ENCODE measurements at regions not wholly inside any gene's neighbourhood (a gene's known extent, or its start where the extent isn't known, plus 50 kb on each side); places are given as distances from the start of the nearest gene placed in this dataset.

DNA sequence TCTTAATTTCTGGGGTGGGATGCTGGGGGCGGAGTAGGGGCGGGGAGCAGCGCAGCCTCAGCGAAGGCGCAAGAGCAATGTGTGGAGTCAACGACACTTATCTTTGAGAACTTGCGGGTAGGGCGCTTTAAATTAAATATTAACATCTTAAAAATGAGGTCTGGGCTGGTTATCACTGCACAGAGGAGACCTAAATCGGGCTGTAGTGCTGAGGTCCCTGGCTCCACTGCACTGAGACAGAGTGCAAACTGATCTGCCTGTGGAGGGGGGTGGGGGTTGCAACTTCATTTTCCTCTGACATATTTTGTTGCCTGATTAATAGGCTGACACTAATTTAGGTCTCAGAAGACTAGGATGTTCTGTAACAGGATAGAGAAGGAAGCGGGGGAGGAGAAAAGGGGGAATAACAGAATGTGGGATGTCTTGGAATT is 253.0 kb upstream of the FANCL start:
- TF ChIP-seq, protein P1, sequence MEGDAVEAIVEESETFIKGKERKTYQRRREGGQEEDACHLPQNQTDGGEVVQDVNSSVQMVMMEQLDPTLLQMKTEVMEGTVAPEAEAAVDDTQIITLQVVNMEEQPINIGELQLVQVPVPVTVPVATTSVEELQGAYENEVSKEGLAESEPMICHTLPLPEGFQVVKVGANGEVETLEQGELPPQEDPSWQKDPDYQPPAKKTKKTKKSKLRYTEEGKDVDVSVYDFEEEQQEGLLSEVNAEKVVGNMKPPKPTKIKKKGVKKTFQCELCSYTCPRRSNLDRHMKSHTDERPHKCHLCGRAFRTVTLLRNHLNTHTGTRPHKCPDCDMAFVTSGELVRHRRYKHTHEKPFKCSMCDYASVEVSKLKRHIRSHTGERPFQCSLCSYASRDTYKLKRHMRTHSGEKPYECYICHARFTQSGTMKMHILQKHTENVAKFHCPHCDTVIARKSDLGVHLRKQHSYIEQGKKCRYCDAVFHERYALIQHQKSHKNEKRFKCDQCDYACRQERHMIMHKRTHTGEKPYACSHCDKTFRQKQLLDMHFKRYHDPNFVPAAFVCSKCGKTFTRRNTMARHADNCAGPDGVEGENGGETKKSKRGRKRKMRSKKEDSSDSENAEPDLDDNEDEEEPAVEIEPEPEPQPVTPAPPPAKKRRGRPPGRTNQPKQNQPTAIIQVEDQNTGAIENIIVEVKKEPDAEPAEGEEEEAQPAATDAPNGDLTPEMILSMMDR (IDR thresholded peaks at IDR 0.05; ENCODE audit: low read depth, low read length), result no peak
- no peak overlapping the region for H3K4me3 ChIP-seq (ENCODE audit: low read depth, low read length)

DNA sequence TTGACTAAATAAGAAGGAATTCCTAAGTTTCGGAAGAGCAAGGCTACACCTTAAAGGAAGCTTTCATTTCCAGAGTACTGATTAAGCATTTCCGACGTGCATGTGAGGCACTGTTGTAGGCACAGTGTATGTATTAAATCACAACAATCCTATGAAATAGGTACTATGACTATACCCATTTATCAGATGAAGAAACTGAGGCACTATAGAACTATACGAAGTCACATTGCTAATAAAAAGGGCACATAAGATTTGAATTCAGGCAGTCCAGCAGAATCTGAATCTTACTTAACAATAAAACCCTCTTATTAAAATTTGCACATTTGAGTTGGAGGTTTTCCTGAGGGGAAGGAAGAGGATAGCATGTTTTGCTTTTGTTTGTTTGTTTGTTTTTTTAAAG is 243.5 kb upstream of the FANCL start:
- TF ChIP-seq, protein P1 (IDR thresholded peaks at IDR 0.05; ENCODE audit: low read depth, low read length), result no peak
- no peak overlapping the region for H3K4me3 ChIP-seq (ENCODE audit: low read depth, low read length)

DNA sequence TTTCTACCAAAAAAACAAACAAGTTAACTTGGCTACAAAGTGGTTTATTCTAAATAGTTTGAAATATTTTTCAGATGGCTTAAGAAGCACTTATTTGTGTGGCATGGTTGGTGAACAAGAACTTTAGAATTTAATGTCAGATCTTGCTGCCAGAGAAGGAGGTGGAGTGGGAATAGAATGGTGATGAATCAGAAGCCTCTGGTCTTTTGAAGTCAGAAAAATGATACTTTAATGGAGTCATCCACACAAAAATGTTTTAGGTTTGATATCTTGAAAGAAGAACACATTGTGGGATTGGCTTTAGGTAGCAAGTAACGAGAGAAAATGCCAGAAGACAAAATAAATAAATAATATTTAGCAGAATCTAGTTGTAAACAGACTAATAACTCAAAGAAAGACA is 243.1 kb upstream of the FANCL start:
- TF ChIP-seq, protein P1 (IDR thresholded peaks at IDR 0.05; ENCODE audit: low read depth, low read length), result no peak
- no peak overlapping the region for H3K4me3 ChIP-seq (ENCODE audit: low read depth, low read length)

DNA sequence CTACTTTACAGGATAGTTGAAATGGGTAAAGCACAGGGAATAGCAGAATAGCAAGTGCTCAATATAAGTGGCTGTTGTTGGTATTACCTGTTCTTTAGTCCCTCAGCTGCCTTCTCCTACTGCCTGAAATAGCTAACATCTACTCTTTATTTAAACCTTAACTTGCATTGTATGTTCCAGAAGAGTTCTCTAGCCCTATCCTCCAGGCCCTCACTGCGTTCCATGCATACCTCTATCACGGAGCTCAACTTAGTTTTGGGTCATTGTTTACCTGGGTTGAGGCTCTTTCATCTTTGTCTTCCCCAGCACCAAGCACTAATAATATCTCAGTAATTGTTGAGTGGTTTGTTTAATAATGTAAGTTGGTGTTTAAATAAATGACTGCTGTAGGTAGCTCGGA is 242.2 kb upstream of the FANCL start:
- TF ChIP-seq, protein P1 (IDR thresholded peaks at IDR 0.05; ENCODE audit: low read depth, low read length), result no peak
- H3K4me3 ChIP-seq (ENCODE audit: low read depth, low read length), result no peak overlapping the region

DNA sequence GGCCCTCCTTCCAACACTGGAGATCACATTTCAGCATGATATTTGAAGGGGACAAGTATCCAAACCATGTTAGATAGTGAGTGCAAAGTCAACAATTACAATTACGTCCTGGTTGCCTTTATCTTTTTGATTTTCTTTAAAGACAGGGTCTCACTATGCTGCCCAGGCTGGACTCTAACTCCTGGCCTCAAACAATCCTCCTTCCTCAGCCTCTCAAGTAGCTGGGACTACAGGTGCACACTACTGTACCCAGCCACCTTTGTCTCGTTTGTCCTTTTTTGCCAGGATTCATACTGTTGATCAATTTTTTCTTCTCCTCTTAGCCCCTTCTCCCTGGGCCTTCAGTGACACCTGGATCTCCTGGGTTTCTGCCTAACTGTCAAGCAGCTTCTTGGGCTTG is 240.5 kb upstream of the FANCL start:
- TF ChIP-seq, protein P1 (IDR thresholded peaks at IDR 0.05; ENCODE audit: low read depth, low read length), result no peak
- H3K4me3 ChIP-seq (ENCODE audit: low read depth, low read length), result no peak overlapping the region

DNA sequence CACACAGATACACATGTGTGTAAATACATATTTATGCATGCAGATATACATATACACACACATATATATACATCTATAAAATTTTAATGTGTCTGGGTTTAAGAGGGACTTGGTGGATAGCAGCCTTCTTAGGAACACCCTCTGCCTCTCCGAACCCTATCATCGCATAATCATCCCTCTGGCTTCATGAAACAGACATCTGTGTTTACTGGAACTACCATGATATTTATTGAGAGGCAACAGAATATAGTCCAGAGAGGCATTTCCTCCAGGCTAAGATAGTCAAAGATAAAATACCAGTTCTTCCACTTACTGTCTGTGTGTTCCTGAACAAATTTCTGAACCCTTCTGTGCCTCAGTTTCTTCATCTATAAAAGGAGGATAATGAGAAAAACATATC is 239.0 kb upstream of the FANCL start:
- TF ChIP-seq, protein P1 (IDR thresholded peaks at IDR 0.05; ENCODE audit: low read depth, low read length), result no peak
- H3K4me3 ChIP-seq (ENCODE audit: low read depth, low read length), result no peak overlapping the region

DNA sequence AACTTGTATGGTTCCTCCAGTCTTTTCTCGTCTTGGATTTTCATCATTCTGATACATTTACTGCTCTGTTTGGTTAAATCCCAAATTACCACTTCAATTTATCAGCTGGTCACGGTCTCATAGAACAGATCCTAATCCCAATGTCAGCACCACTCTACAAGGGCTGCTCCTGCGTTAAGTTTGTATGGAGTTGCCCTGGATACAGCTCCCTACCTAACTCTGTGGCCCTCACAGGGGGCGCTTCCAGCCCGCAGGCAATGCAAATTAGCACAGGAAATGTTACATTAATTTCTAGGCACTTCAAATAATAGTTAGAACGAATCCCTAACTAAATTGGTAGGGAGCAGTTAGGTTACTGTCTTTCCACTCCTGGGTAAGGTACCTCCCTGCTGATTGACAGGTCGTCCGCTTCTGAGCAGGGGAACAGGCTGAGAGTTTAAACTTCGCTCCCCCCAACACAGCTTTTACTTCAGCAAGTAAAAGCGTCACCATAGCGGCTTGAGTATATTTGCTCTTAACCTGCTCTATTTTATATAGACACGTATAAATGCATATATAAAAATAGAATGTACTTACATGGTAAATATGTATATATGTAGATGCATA is 238.5 kb upstream of the FANCL start:
- no peak overlapping the region for H3K4me3 ChIP-seq (ENCODE audit: low read depth, low read length)
- TF ChIP-seq, protein P1 (IDR thresholded peaks at IDR 0.05; ENCODE audit: low read depth, low read length), result no peak

All from WI38 (cell line).